IPS DF 6.9 (cell line): ENCODE measurements at regions not wholly inside any gene's neighbourhood (a gene's known extent, or its start where the extent isn't known, plus 50 kb on each side); places are given as distances from the start of the nearest gene placed in this dataset.

Experiments
- DNase-seq: peaks from one replicate; pipeline ENCODE4 v3.0.0-alpha.2; 2013; ENCODE audit warnings: low read depth, low spot score
- H3K27ac ChIP-seq: one replicate; pipeline ENCODE4 v1.5.1; 2013; ENCODE audit warnings: low read length, control low read depth
- H3K27me3 ChIP-seq: 2 replicates; pipeline ENCODE4 v1.6.1; 2013; ENCODE audit warnings: mild to moderate bottlenecking, low read length; ENCODE audit not compliant: control insufficient read depth, insufficient read depth
- H3K36me3 ChIP-seq: 2 replicates; pipeline ENCODE4 v1.6.1; 2013; ENCODE audit warnings: low read length; ENCODE audit not compliant: control insufficient read depth, insufficient read depth
- H3K4me1 ChIP-seq: 2 replicates; pipeline ENCODE4 v1.6.1; 2013; ENCODE audit warnings: low read length; ENCODE audit not compliant: control insufficient read depth, insufficient read depth
- H3K4me3 ChIP-seq: 2 replicates; pipeline ENCODE4 v1.5.1; 2013; ENCODE audit warnings: mild to moderate bottlenecking, low read length
- H3K9me3 ChIP-seq: 2 replicates; pipeline ENCODE4 v1.6.1; 2013; ENCODE audit warnings: low read length, inconsistent platforms; ENCODE audit not compliant: control insufficient read depth, insufficient read depth
- WGBS: extraction: QIAGEN DNeasy Blood & Tissue Kit; methylation state at CpG from one replicate; pipeline ENCODE4 v1.1.7; 2013; ENCODE audit warnings: mixed read lengths, missing lambda C conversion rate; ENCODE audit not compliant: insufficient read length, insufficient coverage; 5-methylcytosine and 5-hydroxymethylcytosine counted together

- no peaks in the 10 kb centered on the region for H3K4me1 ChIP-seq
- H3K27ac ChIP-seq, result no peak overlapping the region
- H3K9me3 ChIP-seq, result no peaks in the 10 kb centered on the region
- no peak overlapping the region for H3K4me3 ChIP-seq
- no peaks in the 10 kb centered on the region for H3K36me3 ChIP-seq
- DNase-seq, result no peak
- no peaks in the 10 kb centered on the region for H3K27me3 ChIP-seq
These were observed 373.2 kb downstream of the TRIB2 start for GRCh38 chr2:13089971-13090370.

GRCh38 chr2:13091455-13091854 lies 374.7 kb downstream of the TRIB2 start:
- Histone ChIP-seq H3K4me1 (no peaks in the 10 kb centered on the region), H3K27me3 (no peaks in the 10 kb centered on the region), H3K9me3 (no peaks in the 10 kb centered on the region), H3K27ac (no peak overlapping the region), H3K36me3 (no peaks in the 10 kb centered on the region), H3K4me3 (no peak overlapping the region)
- WGBS, result no CpG with 5 or more reads among the region's 1 CpG
- no peak for DNase-seq

GRCh38 chr2:13091861-13092378 lies 375.2 kb downstream of the TRIB2 start:
- Histone ChIP-seq H3K27ac (no peak overlapping the region), H3K27me3 (no peaks in the 10 kb centered on the region), H3K4me3 (no peak overlapping the region), H3K36me3 (no peaks in the 10 kb centered on the region), H3K4me1 (no peaks in the 10 kb centered on the region), H3K9me3 (no peaks in the 10 kb centered on the region)
- no peak for DNase-seq
- WGBS, result no CpG with 5 or more reads among the region's 2 CpGs

GRCh38 chr2:13093416-13093991 lies 376.8 kb downstream of the TRIB2 start:
- H3K4me1 ChIP-seq, result no peaks in the 10 kb centered on the region
- no CpG with 5 or more reads among the region's 1 CpG for WGBS
- no peaks in the 10 kb centered on the region for H3K27me3 ChIP-seq
- H3K4me3 ChIP-seq, result no peak overlapping the region
- no peaks in the 10 kb centered on the region for H3K36me3 ChIP-seq
- H3K27ac ChIP-seq, result no peak overlapping the region
- DNase-seq, result no peak
- no peaks in the 10 kb centered on the region for H3K9me3 ChIP-seq

GRCh38 chr2:13102397-13103063 lies 385.8 kb downstream of the TRIB2 start:
- Histone ChIP-seq H3K27ac (no peak overlapping the region), H3K9me3 (no peaks in the 10 kb centered on the region)
- WGBS, result no CpG with 5 or more reads among the region's 4 CpGs

GRCh38 chr2:13103151-13103550 lies 386.4 kb downstream of the TRIB2 start:
- WGBS, result no CpG with 5 or more reads among the region's 1 CpG
- no peak overlapping the region for H3K27ac ChIP-seq
- H3K9me3 ChIP-seq, result no peaks in the 10 kb centered on the region
- no peaks in the 10 kb centered on the region for H3K36me3 ChIP-seq
- H3K4me3 ChIP-seq, result no peak overlapping the region
- H3K4me1 ChIP-seq, result no peaks in the 10 kb centered on the region; the same call in 1 of the 2 replicates
- DNase-seq, result no peak
- no peaks in the 10 kb centered on the region for H3K27me3 ChIP-seq

More at GRCh38 chr2:13102397-13103063, 385.8 kb downstream of the TRIB2 start:
- no peaks in the 10 kb centered on the region; the same call in 1 of the 2 replicates for H3K4me1 ChIP-seq
- no peaks in the 10 kb centered on the region for H3K27me3 ChIP-seq
- no peak overlapping the region for H3K4me3 ChIP-seq
- H3K36me3 ChIP-seq, result no peaks in the 10 kb centered on the region
- DNase-seq, result no peak

- no peak overlapping the region for H3K27ac ChIP-seq
- WGBS, result no CpG with 5 or more reads among the region's 5 CpGs
- H3K27me3 ChIP-seq, result no peaks in the 10 kb centered on the region
These were observed 387.2 kb downstream of the TRIB2 start for GRCh38 chr2:13103778-13104493.

GRCh38 chr2:13104723-13105122 lies 388.0 kb downstream of the TRIB2 start:
- Histone ChIP-seq H3K27me3 (no peaks in the 10 kb centered on the region), H3K9me3 (no peaks in the 10 kb centered on the region), H3K4me1 (no peaks in the 10 kb centered on the region; the same call in 1 of the 2 replicates), H3K27ac (no peak overlapping the region), H3K4me3 (no peak overlapping the region), H3K36me3 (no peaks in the 10 kb centered on the region)
- no peak for DNase-seq

More at GRCh38 chr2:13103778-13104493, 387.2 kb downstream of the TRIB2 start:
- no peak overlapping the region for H3K4me3 ChIP-seq
- no peaks in the 10 kb centered on the region for H3K36me3 ChIP-seq
- no peaks in the 10 kb centered on the region for H3K9me3 ChIP-seq
- DNase-seq, result no peak
- no peaks in the 10 kb centered on the region; the same call in 1 of the 2 replicates for H3K4me1 ChIP-seq

GRCh38 chr2:13106302-13106701 lies 389.6 kb downstream of the TRIB2 start:
- H3K9me3 ChIP-seq, result no peaks in the 10 kb centered on the region
- H3K27me3 ChIP-seq, result no peaks in the 10 kb centered on the region
- no peaks in the 10 kb centered on the region; the same call in 1 of the 2 replicates for H3K4me1 ChIP-seq
- DNase-seq, result no peak
- no peaks in the 10 kb centered on the region for H3K36me3 ChIP-seq
- no peak overlapping the region for H3K4me3 ChIP-seq
- WGBS, result 100% methylated on average over 1 of the region's 3 CpGs
- no peak overlapping the region for H3K27ac ChIP-seq

- no peak for DNase-seq
- Histone ChIP-seq H3K9me3 (no peaks in the 10 kb centered on the region), H3K27me3 (no peaks in the 10 kb centered on the region), H3K4me3 (no peak overlapping the region), H3K27ac (no peak overlapping the region), H3K4me1 (no peaks in the 10 kb centered on the region), H3K36me3 (no peaks in the 10 kb centered on the region)
- WGBS, result no CpG with 5 or more reads among the region's 3 CpGs
These were observed 392.8 kb downstream of the TRIB2 start for GRCh38 chr2:13109516-13109915.
